Left lung (tissue), 4 donors: ENCODE measurements at regions not wholly inside any gene's neighbourhood (a gene's known extent, or its start where the extent isn't known, plus 50 kb on each side); places are given as distances from the start of the nearest gene placed in this dataset.

Experiments used
- ATAC-seq: fragments of 200-7000 bp; cut with Tn5 transposase; one replicate; pipeline ENCODE4 v1.9.1; 2020; ENCODE audit warnings: moderate library complexity
- DNase-seq, 4 donors: peaks; one replicate each; pipeline ENCODE4 v3.0.0-alpha.2; 2013 to 2020
- H3K27ac ChIP-seq, 2 donors: fragments of 200-600 bp; sonication (generic) in 1 of 2; one replicate each; pipeline versions ENCODE4 v1.5.0 to v1.8.0; 2020 to 2021
- H3K27me3 ChIP-seq, 2 donors: fragments of 200-600 bp; sonication (generic) in 1 of 2; one replicate each; pipeline versions ENCODE4 v1.5.0 to v1.8.0; 2020 to 2021
- H3K36me3 ChIP-seq, 2 donors: fragments of 200-600 bp; sonication (generic) in 1 of 2; one replicate each; pipeline versions ENCODE4 v1.5.0 to v1.8.0; 2020 to 2021
- H3K4me1 ChIP-seq, 2 donors: fragments of 200-600 bp; one replicate each; pipeline ENCODE4 v1.8.0; 2021
- H3K4me3 ChIP-seq, 2 donors: fragments of 200-600 bp; sonication (generic) in 1 of 2; one replicate each; pipeline versions ENCODE4 v1.5.0 to v1.8.0; 2020 to 2021; ENCODE audit warnings: mild to moderate bottlenecking in 1 of 2
- H3K9me3 ChIP-seq, 2 donors: fragments of 200-600 bp; sonication (generic) in 1 of 2; one replicate each; pipeline versions ENCODE4 v1.5.0 to v1.8.0; 2020 to 2021
- intact Hi-C, 2 donors: fragments of 100-400 bp; cut with DNase I; formaldehyde crosslinking; loops; one replicate each; pipeline versions ENCODE4 v1.11.2 to v1.14.2; 2022
- TF ChIP-seq, protein P1 (sequence below), 2 donors: fragments of 200-600 bp; sonication (generic) in 1 of 2; IDR thresholded peaks; one replicate each; pipeline versions ENCODE4 v1.5.0 to v1.8.0; 2021; ENCODE audit warnings: antibody characterized with exemption in 2 of 2
- donor health status: DM: no; HTN: yes; CAD: no.
- donor health status: DM: no; HTN: no; CAD: no.

- peaks cover 3 to 5% of the 10 kb centered on the region in 2 donors for H3K4me1 ChIP-seq
- H3K9me3 ChIP-seq, result no peaks in the 10 kb centered on the region
- DNase-seq, result no peak
- H3K4me3 ChIP-seq, result no peak overlapping the region
- H3K36me3 ChIP-seq, result no peaks in the 10 kb centered on the region
- ATAC-seq, result no peak
- intact Hi-C loops, result no loop called here
- H3K27ac ChIP-seq, result no peak overlapping the region
- H3K27me3 ChIP-seq, result no peaks in the 10 kb centered on the region
- TF ChIP-seq, protein P1, sequence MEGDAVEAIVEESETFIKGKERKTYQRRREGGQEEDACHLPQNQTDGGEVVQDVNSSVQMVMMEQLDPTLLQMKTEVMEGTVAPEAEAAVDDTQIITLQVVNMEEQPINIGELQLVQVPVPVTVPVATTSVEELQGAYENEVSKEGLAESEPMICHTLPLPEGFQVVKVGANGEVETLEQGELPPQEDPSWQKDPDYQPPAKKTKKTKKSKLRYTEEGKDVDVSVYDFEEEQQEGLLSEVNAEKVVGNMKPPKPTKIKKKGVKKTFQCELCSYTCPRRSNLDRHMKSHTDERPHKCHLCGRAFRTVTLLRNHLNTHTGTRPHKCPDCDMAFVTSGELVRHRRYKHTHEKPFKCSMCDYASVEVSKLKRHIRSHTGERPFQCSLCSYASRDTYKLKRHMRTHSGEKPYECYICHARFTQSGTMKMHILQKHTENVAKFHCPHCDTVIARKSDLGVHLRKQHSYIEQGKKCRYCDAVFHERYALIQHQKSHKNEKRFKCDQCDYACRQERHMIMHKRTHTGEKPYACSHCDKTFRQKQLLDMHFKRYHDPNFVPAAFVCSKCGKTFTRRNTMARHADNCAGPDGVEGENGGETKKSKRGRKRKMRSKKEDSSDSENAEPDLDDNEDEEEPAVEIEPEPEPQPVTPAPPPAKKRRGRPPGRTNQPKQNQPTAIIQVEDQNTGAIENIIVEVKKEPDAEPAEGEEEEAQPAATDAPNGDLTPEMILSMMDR (IDR thresholded peaks at IDR 0.05), result no peak
These were observed 220.7 kb downstream of the WDR11 start for GRCh38 chr10:121071901-121072300.

- no peak for ATAC-seq
- peaks cover 3 to 6% of the 10 kb centered on the region in 2 donors for H3K4me1 ChIP-seq
- DNase-seq, result no peak
- TF ChIP-seq, protein P1 (IDR thresholded peaks at IDR 0.05), result no peak
- H3K27me3 ChIP-seq, result peaks cover 0 to under 1% of the 10 kb centered on the region in 2 donors
- intact Hi-C loops, result no loop called here
- H3K27ac ChIP-seq, result no peak overlapping the region
- no peaks in the 10 kb centered on the region for H3K36me3 ChIP-seq
- H3K4me3 ChIP-seq, result no peak overlapping the region
- H3K9me3 ChIP-seq, result no peaks in the 10 kb centered on the region
These were observed 222.6 kb downstream of the WDR11 start for GRCh38 chr10:121073728-121074127.

DNA sequence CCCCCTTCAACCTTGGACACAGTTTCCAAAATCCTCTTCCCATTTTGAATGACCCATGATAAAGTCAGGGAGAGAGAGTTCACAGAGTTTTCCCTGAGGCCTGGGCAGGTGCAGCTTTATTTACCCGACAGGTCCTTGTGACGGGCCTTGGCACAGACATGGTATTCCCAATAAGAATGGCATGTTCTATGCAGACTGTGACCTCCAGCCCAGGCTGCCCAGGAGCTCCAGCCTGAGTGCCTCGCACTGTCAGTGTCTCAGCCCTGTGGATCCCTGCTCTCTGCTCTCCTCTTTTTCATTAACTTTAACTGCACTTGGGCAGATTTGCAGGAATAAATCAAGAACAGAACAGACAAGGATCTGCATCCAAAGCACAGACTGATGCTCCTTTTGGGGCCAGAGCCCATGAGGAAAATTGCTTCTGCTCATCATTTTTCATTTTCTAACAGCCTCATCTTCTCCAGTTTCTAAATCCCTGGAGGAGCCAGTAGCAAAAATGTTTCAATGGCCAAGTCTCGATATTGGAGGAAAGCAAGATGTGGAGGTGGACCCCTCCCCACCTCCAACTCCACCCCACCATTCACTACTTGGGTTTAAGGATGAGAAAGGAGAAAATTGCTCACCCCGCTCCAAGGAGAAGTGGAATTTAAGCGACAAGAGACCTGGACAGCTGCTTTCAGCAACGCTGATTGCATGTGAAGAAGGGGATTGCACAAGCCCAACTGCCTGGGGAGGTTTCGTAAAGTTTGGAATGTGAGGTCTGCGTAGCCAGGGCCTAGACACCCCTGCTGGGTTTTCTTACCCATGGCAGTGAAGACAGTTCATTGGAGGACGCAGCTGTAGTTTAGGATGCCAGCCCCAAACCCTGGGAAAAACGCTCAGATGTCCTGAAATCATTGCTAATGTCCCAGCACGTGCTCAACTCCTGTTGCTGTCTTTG is 225.9 kb downstream of the WDR11 start:
- peaks cover 0 to 6% of the 10 kb centered on the region in 2 donors for H3K27me3 ChIP-seq
- intact Hi-C loops, result no loop called here
- no peak overlapping the region for H3K4me3 ChIP-seq
- DNase-seq, result peak in 3 of 4 donors; percentile 69 to 85 (median 71)
- peak overlapping the region; percentile 48 to 56 for H3K27ac ChIP-seq
- no peaks in the 10 kb centered on the region for H3K9me3 ChIP-seq
- peaks cover 3% of the 10 kb centered on the region in 2 donors for H3K4me1 ChIP-seq
- no peaks in the 10 kb centered on the region for H3K36me3 ChIP-seq
- ATAC-seq, result peak; percentile 83
- TF ChIP-seq, protein P1 (IDR thresholded peaks at IDR 0.05), result no peak

GRCh38 chr10:121078036-121078435 is 226.9 kb downstream of the WDR11 start:
- no peak overlapping the region for H3K27ac ChIP-seq
- TF ChIP-seq, protein P1 (IDR thresholded peaks at IDR 0.05), result no peak
- DNase-seq (no peak), ATAC-seq (no peak)
- intact Hi-C loops, result no loop called here
- peaks cover 0 to 6% of the 10 kb centered on the region in 2 donors for H3K27me3 ChIP-seq
- H3K9me3 ChIP-seq, result no peaks in the 10 kb centered on the region
- no peaks in the 10 kb centered on the region for H3K36me3 ChIP-seq
- peaks cover 3% of the 10 kb centered on the region in 2 donors for H3K4me1 ChIP-seq
- no peak overlapping the region for H3K4me3 ChIP-seq

DNA sequence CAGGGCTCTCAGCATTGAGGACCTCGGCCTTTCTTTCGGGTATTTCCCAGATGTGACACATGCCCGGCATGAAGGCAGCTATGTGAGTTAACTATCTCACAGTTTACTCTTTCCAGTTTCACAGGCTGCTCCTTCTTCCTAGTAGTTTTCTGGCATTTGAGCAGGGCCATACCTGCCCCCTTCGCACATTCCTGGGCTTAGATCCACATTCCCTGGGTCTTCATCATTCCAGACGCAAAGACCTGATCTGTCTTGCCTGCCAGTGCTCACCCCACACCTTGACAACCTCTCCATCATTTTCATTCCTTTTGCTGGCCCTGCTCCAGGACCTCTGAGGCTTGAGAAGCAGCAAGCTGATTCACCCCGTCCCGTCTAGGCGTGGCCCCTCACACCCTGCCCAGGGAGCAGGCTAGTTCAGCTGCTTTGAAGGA is 227.5 kb downstream of the WDR11 start:
- DNase-seq, result peak in 2 of 4 donors; percentile 57 to 78

More for the DNA sequence above, 227.5 kb downstream of the WDR11 start:
- Histone ChIP-seq H3K9me3 (no peaks in the 10 kb centered on the region), H3K27ac (no peak overlapping the region), H3K4me1 (peaks cover 3% of the 10 kb centered on the region in 2 donors), H3K36me3 (no peaks in the 10 kb centered on the region), H3K27me3 (peaks cover 0 to 6% of the 10 kb centered on the region in 2 donors), H3K4me3 (no peak overlapping the region)
- TF ChIP-seq, protein P1 (IDR thresholded peaks at IDR 0.05), result no peak
- intact Hi-C loops, result no loop called here
- ATAC-seq, result peak; percentile 37
